Endodermal cell (in vitro differentiated cells): ENCODE measurements at regions not wholly inside any gene's neighbourhood (a gene's known extent, or its start where the extent isn't known, plus 50 kb on each side); places are given as distances from the start of the nearest gene placed in this dataset.

Experiments used
- DNase-seq: peaks from one replicate; pipeline ENCODE4 v3.0.0-alpha.2; 2017
- H3K27ac ChIP-seq: 2 replicates; pipeline ENCODE4 v1.5.1; 2013; ENCODE audit warnings: mild to moderate bottlenecking, low read depth, low read length, moderate library complexity
- H3K27me3 ChIP-seq: 2 replicates; pipeline ENCODE4 v1.6.1; 2013; ENCODE audit warnings: mild to moderate bottlenecking, low read length, moderate library complexity; ENCODE audit not compliant: insufficient read depth, control insufficient read depth, poor library complexity, severe bottlenecking
- H3K36me3 ChIP-seq: 2 replicates; pipeline ENCODE4 v1.7.0; 2013; ENCODE audit warnings: mild to moderate bottlenecking, low read length, moderate library complexity; ENCODE audit not compliant: control insufficient read depth, insufficient read depth
- H3K4me1 ChIP-seq: one replicate; pipeline ENCODE4 v1.7.0; 2013; ENCODE audit warnings: low read length; ENCODE audit not compliant: control insufficient read depth, insufficient read depth
- H3K4me3 ChIP-seq: 2 replicates; pipeline ENCODE4 v1.5.1; 2013; ENCODE audit warnings: mild to moderate bottlenecking, low read length, moderate library complexity
- H3K9ac ChIP-seq: 2 replicates; pipeline ENCODE4 v1.6.1; 2013; ENCODE audit warnings: mild to moderate bottlenecking, low read length, moderate library complexity; ENCODE audit not compliant: poor library complexity, severe bottlenecking; ENCODE audit errors: extremely low read depth
- H3K9me3 ChIP-seq: 2 replicates; pipeline ENCODE4 v1.6.1; 2013; ENCODE audit warnings: mild to moderate bottlenecking, low read length, moderate library complexity; ENCODE audit not compliant: control insufficient read depth
- H3K27ac Mint-ChIP-seq: 2 replicates; pipeline ENCODE4 v1.8.0; 2020; ENCODE audit warnings: mixed read lengths
- H3K27me3 Mint-ChIP-seq: 2 replicates; pipeline ENCODE4 v1.8.0; 2021; ENCODE audit warnings: mild to moderate bottlenecking, mixed read lengths; ENCODE audit not compliant: insufficient read depth
- H3K36me3 Mint-ChIP-seq: 2 replicates; pipeline ENCODE4 v1.8.0; 2020; ENCODE audit warnings: low read depth, mixed read lengths
- H3K4me1 Mint-ChIP-seq: 2 replicates; pipeline ENCODE4 v1.8.0; 2020; ENCODE audit warnings: mixed read lengths
- H3K4me3 Mint-ChIP-seq: 2 replicates; pipeline ENCODE4 v1.8.0; 2020; ENCODE audit warnings: mild to moderate bottlenecking, moderate library complexity, mixed read lengths
- H3K9me3 Mint-ChIP-seq: 2 replicates; pipeline ENCODE4 v1.8.0; 2020; ENCODE audit warnings: mild to moderate bottlenecking, mixed read lengths
- WGBS, 2 experiments: methylation state at CpG; one replicate each; pipeline versions ENCODE4 v1.1.5 to v1.1.7; 2013; ENCODE audit warnings: missing lambda C conversion rate in 2 of 2, mixed read lengths in 1 of 2; ENCODE audit not compliant: insufficient coverage in 1 of 2, insufficient read length in 1 of 2; 5-methylcytosine and 5-hydroxymethylcytosine counted together
- TF ChIP-seq, protein P1 (sequence below): fragments of 200-600 bp; sonication (generic); conservative IDR thresholded peaks from 2 replicates; pipeline ENCODE4 v1.5.0; 2021; ENCODE audit warnings: antibody characterized with exemption, mild to moderate bottlenecking

DNA sequence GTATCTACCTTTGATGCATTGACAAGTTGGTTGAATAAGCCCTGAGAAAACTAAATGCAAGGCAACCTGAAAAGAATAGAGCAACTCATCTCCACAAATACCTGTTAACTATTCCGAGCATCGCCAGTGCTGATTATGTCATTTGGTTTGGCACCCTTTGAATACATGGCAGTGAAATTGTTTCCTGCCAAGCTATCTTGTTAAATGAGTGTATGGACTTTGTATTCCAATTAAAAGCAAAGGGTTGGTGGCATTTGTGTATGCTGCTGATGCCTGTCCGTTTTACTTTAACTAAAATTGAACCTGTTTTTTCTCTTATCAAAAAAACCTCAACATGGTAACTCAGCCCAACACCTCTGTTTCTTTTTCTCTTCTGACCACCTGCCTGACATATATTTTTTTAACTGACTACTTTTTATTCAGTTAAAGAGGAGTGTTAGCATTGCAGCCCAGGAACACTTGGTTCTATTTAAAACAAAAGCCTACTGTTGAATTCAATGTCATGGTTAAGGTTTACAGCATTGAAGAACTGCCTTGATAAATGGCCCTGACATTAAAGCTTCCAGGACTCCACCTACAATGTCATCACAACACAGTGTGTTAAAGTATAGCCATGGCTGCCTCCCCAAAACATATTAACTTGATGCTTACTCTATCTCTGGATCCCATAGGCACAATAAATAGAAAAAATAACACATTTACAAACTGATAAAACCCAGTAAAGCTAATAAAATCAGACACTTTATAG, 838.3 kb upstream of the NOVA1 start:
- H3K27ac ChIP-seq = no peak overlapping the region
- peaks cover 2% of the 10 kb centered on the region for H3K4me1 ChIP-seq
- no peak overlapping the region for H3K9ac ChIP-seq
- DNase-seq = no peak
- no peaks in the 10 kb centered on the region for H3K36me3 ChIP-seq
- no peak overlapping the region for H3K4me3 Mint-ChIP-seq
- no peaks in the 10 kb centered on the region for H3K36me3 Mint-ChIP-seq
- H3K27ac Mint-ChIP-seq = no peak overlapping the region
- H3K27me3 ChIP-seq = no peaks in the 10 kb centered on the region
- WGBS, 2 experiments = 93% methylated on average over 3 of the region's 3 CpGs; no CpG with 5 or more reads in 1 of the 2 experiments
- no peaks in the 10 kb centered on the region for H3K27me3 Mint-ChIP-seq
- H3K4me3 ChIP-seq = no peak overlapping the region
- peaks cover 4% of the 10 kb centered on the region for H3K4me1 Mint-ChIP-seq
- H3K9me3 Mint-ChIP-seq = no peaks in the 10 kb centered on the region
- no peaks in the 10 kb centered on the region for H3K9me3 ChIP-seq
- TF ChIP-seq, protein P1, sequence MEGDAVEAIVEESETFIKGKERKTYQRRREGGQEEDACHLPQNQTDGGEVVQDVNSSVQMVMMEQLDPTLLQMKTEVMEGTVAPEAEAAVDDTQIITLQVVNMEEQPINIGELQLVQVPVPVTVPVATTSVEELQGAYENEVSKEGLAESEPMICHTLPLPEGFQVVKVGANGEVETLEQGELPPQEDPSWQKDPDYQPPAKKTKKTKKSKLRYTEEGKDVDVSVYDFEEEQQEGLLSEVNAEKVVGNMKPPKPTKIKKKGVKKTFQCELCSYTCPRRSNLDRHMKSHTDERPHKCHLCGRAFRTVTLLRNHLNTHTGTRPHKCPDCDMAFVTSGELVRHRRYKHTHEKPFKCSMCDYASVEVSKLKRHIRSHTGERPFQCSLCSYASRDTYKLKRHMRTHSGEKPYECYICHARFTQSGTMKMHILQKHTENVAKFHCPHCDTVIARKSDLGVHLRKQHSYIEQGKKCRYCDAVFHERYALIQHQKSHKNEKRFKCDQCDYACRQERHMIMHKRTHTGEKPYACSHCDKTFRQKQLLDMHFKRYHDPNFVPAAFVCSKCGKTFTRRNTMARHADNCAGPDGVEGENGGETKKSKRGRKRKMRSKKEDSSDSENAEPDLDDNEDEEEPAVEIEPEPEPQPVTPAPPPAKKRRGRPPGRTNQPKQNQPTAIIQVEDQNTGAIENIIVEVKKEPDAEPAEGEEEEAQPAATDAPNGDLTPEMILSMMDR = no peak

DNA sequence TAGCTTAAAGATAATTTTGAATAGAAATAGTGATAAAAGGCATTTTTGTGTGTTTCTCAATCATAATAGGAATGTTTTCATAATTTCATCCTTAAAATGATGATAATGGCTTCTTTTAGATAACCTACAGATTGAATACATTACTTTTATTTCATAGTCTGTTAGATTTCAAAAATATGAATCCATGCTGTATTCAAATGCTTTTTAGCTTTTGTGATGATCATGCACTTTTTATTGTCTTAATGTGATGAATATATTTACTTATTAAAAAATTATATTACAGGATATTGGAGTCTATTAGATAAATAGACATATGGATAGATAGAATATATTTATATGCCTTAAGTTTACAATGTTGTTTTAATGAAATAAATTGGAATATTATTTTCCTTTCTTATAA, 886.8 kb upstream of the NOVA1 start:
- Histone ChIP-seq H3K36me3 (no peaks in the 10 kb centered on the region), H3K4me1 (no peaks in the 10 kb centered on the region), H3K9me3 (no peaks in the 10 kb centered on the region), H3K4me3 (no peak overlapping the region), H3K27ac (no peak overlapping the region), H3K9ac (no peak overlapping the region), H3K27me3 (no peaks in the 10 kb centered on the region)
- Mint-ChIP-seq H3K4me1 (no peaks in the 10 kb centered on the region), H3K4me3 (no peak overlapping the region), H3K27me3 (no peaks in the 10 kb centered on the region), H3K36me3 (no peaks in the 10 kb centered on the region), H3K27ac (no peak overlapping the region), H3K9me3 (no peaks in the 10 kb centered on the region)
- TF ChIP-seq, protein P1 = no peak
- DNase-seq = no peak

DNA sequence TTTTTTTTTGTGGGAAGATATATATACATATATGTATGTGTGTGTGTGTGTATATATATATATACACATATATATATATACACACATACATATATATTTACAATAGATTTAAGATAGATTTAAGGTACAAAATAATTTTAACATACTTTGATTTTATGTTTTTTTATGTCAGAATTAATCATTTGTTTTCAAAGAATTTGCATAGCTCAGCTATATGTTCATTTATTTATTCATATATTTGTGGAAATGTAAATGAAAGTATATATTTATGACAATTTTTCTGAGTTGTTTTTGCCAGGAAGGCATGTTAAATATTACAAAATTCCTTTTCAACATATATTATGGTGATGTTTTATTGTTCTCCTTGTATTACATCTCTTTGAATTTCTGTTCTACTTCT, 887.4 kb upstream of the NOVA1 start:
- TF ChIP-seq, protein P1 = no peak
- Histone ChIP-seq H3K27me3 (no peaks in the 10 kb centered on the region), H3K27ac (no peak overlapping the region), H3K4me3 (no peak overlapping the region), H3K9me3 (no peaks in the 10 kb centered on the region), H3K9ac (no peak overlapping the region), H3K4me1 (no peaks in the 10 kb centered on the region), H3K36me3 (no peaks in the 10 kb centered on the region)
- DNase-seq = no peak
- Mint-ChIP-seq H3K4me3 (no peak overlapping the region), H3K9me3 (no peaks in the 10 kb centered on the region), H3K36me3 (no peaks in the 10 kb centered on the region), H3K4me1 (no peaks in the 10 kb centered on the region), H3K27ac (no peak overlapping the region), H3K27me3 (no peaks in the 10 kb centered on the region)
